DND-41 (cell line): ENCODE measurements at regions not wholly inside any gene's neighbourhood (a gene's known extent, or its start where the extent isn't known, plus 50 kb on each side); places are given as distances from the start of the nearest gene placed in this dataset.
"Not testable (repeated sequence)": the region's sequence is repeated elsewhere in the genome, so short reads cannot be mapped to it uniquely, and the experiment has no call there.

Experiments used
- ATAC-seq: fragments of 200-7000 bp; cut with Tn5 transposase; 3 replicates; pipeline ENCODE4 v1.9.1; 2021; ENCODE audit warnings: low read depth; ENCODE audit not compliant: insufficient read depth
- DNase-seq: peaks from one replicate; pipeline ENCODE4 v3.0.0-alpha.2; 2020
- H2AFZ ChIP-seq: 2 replicates; pipeline ENCODE4 v1.6.0; 2012; ENCODE audit warnings: low read depth, low read length
- H3K27ac ChIP-seq: 2 replicates; pipeline ENCODE4 v1.5.1; 2012; ENCODE audit warnings: low read length, inconsistent platforms
- H3K27me3 ChIP-seq: fragments of 200-600 bp; sonication (generic); 2 replicates; pipeline ENCODE4 v1.6.0; 2012; ENCODE audit warnings: low read length, mild to moderate bottlenecking, inconsistent platforms; ENCODE audit not compliant: insufficient read depth, poor library complexity
- H3K36me3 ChIP-seq: 2 replicates; pipeline ENCODE4 v1.5.1; 2012; ENCODE audit warnings: low read length, inconsistent platforms; ENCODE audit not compliant: insufficient read depth
- H3K4me1 ChIP-seq: 2 replicates; pipeline ENCODE4 v1.5.1; 2012; ENCODE audit warnings: mild to moderate bottlenecking, low read length; ENCODE audit not compliant: insufficient read depth
- H3K4me2 ChIP-seq: 2 replicates; pipeline ENCODE4 v1.6.0; 2012; ENCODE audit warnings: mild to moderate bottlenecking, moderate library complexity, low read length, inconsistent platforms; ENCODE audit not compliant: insufficient read depth
- H3K4me3 ChIP-seq, 2 experiments: fragments of 200-600 bp in 1 of 2; shearing (Covaris generic) in 1 of 2; 2 replicates each; pipeline ENCODE4 v1.5.1; 2012 to 2016; ENCODE audit warnings: inconsistent platforms in 2 of 2, low read length in 2 of 2, mild to moderate bottlenecking in 2 of 2, low read depth in 1 of 2, moderate library complexity in 1 of 2
- H3K79me2 ChIP-seq: 2 replicates; pipeline ENCODE4 v1.6.0; 2012; ENCODE audit warnings: low read length, inconsistent platforms; ENCODE audit not compliant: insufficient read depth
- H3K9ac ChIP-seq: 2 replicates; pipeline ENCODE4 v1.6.0; 2012; ENCODE audit warnings: low read depth, mild to moderate bottlenecking, inconsistent platforms, low read length, moderate library complexity
- H3K9me3 ChIP-seq: 2 replicates; pipeline ENCODE4 v1.5.1; 2012; ENCODE audit warnings: low read length, moderate library complexity, mild to moderate bottlenecking, inconsistent platforms; ENCODE audit not compliant: insufficient read depth, severe bottlenecking
- H4K20me1 ChIP-seq: 2 replicates; pipeline ENCODE4 v1.6.0; 2012; ENCODE audit warnings: low read length; ENCODE audit not compliant: insufficient read depth
- EZH2 ChIP-seq: IDR thresholded peaks from 3 replicates; pipeline ENCODE4 v1.6.1; 2012; ENCODE audit warnings: borderline replicate concordance, low read depth, mild to moderate bottlenecking, moderate library complexity, low read length, inconsistent platforms; ENCODE audit not compliant: severe bottlenecking
- TF ChIP-seq, protein P1 (sequence below): IDR thresholded peaks from 2 replicates; pipeline ENCODE4 v1.5.1; 2012; ENCODE audit warnings: borderline replicate concordance, low read length, moderate library complexity, mild to moderate bottlenecking; ENCODE audit not compliant: poor library complexity, severe bottlenecking; ENCODE audit errors: extremely low read depth

DNA sequence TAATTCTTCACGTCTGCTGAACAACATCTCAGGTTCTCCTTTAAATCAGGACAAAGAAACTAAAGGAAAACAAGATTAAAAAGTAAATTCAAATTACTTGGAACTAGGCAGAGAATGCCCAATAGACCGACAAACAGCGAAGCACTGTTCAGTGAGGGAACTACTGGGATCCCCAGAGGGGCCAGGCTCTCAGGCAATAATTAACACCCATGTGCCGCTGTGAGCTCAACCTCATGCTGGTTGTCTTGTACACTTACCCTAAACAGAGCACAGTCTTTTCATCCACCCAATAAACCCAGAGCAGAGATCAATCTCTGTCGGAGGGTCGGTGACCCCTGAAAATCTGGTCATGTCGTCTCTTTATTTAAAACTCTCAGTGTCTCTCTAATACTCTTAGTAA lies 229.9 kb upstream of the CRIM1 start:
- no peak overlapping the region for H3K4me2 ChIP-seq
- ATAC-seq (no peak), DNase-seq (no peak)
- H3K9ac ChIP-seq, result no peak overlapping the region
- no peak overlapping the region for H3K4me3 ChIP-seq
- TF ChIP-seq, protein P1, sequence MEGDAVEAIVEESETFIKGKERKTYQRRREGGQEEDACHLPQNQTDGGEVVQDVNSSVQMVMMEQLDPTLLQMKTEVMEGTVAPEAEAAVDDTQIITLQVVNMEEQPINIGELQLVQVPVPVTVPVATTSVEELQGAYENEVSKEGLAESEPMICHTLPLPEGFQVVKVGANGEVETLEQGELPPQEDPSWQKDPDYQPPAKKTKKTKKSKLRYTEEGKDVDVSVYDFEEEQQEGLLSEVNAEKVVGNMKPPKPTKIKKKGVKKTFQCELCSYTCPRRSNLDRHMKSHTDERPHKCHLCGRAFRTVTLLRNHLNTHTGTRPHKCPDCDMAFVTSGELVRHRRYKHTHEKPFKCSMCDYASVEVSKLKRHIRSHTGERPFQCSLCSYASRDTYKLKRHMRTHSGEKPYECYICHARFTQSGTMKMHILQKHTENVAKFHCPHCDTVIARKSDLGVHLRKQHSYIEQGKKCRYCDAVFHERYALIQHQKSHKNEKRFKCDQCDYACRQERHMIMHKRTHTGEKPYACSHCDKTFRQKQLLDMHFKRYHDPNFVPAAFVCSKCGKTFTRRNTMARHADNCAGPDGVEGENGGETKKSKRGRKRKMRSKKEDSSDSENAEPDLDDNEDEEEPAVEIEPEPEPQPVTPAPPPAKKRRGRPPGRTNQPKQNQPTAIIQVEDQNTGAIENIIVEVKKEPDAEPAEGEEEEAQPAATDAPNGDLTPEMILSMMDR, result no peak
- TF ChIP-seq EZH2, result no peak
- H3K79me2 ChIP-seq, result no peaks in the 10 kb centered on the region
- H3K27me3 ChIP-seq, result no peaks in the 10 kb centered on the region
- no peaks in the 10 kb centered on the region for H3K4me1 ChIP-seq
- no peaks in the 10 kb centered on the region for H3K36me3 ChIP-seq
- H3K27ac ChIP-seq, result no peak overlapping the region
- no peaks in the 10 kb centered on the region for H4K20me1 ChIP-seq
- H2AFZ ChIP-seq, result no peak overlapping the region
- no peaks in the 10 kb centered on the region for H3K9me3 ChIP-seq

DNA sequence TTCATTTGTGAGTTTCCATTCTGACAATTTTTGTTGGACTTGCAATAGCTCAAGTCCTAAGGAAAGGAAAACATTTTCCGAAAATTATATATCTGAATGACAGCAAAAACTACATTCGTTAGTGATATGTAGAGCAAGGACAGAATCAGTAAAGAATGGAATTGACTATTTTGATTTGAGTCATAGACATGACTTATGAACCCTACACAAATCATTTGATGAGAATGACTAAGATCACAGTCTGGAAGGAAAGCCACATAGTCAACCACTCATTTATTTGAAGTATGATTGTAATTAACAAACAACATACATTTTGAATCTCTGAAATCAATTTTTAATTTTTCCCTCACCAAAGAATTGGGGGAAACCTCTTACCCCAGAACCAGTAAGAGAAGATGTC lies 231.6 kb upstream of the CRIM1 start:
- no peak overlapping the region for H3K4me3 ChIP-seq
- no peaks in the 10 kb centered on the region for H3K79me2 ChIP-seq
- H3K27ac ChIP-seq, result no peak overlapping the region
- H4K20me1 ChIP-seq, result no peaks in the 10 kb centered on the region
- no peak overlapping the region for H2AFZ ChIP-seq
- no peaks in the 10 kb centered on the region for H3K27me3 ChIP-seq
- H3K9ac ChIP-seq, result no peak overlapping the region
- no peak for TF ChIP-seq EZH2
- TF ChIP-seq, protein P1, result no peak
- H3K4me1 ChIP-seq, result no peaks in the 10 kb centered on the region
- no peak overlapping the region for H3K4me2 ChIP-seq
- no peaks in the 10 kb centered on the region for H3K36me3 ChIP-seq
- no peak for DNase-seq
- no peaks in the 10 kb centered on the region for H3K9me3 ChIP-seq
- no peak for ATAC-seq

DNA sequence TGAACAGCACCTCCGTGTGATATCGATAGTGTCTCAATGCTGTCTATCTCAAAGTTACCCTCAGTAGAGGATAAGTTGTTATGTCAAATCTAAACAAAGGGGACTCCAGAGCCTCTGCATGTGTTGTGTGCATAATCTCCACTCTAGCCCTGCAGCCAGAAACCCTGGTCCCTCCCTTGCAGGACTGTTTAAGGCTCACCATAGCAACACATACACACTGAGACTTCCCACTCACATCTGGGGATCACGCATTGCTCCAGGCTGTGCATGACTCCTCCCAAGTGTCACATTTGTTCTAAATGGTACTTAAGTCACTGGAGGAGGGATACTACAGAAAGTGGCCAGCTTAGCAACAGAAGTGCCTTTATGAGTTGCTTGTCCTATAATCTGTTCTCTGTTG lies 258.6 kb upstream of the CRIM1 start:
- Histone ChIP-seq H3K27me3 (no peaks in the 10 kb centered on the region), H3K4me1 (no peaks in the 10 kb centered on the region), H2AFZ (no peak overlapping the region), H3K9me3 (no peaks in the 10 kb centered on the region), H3K36me3 (no peaks in the 10 kb centered on the region), H3K4me2 (no peak overlapping the region), H4K20me1 (no peaks in the 10 kb centered on the region), H3K9ac (no peak overlapping the region), H3K27ac (no peak overlapping the region), H3K79me2 (no peaks in the 10 kb centered on the region), H3K4me3 (no peak overlapping the region)
- ATAC-seq, result no peak
- TF ChIP-seq EZH2, result no peak
- TF ChIP-seq, protein P1, result no peak
- DNase-seq, result no peak

DNA sequence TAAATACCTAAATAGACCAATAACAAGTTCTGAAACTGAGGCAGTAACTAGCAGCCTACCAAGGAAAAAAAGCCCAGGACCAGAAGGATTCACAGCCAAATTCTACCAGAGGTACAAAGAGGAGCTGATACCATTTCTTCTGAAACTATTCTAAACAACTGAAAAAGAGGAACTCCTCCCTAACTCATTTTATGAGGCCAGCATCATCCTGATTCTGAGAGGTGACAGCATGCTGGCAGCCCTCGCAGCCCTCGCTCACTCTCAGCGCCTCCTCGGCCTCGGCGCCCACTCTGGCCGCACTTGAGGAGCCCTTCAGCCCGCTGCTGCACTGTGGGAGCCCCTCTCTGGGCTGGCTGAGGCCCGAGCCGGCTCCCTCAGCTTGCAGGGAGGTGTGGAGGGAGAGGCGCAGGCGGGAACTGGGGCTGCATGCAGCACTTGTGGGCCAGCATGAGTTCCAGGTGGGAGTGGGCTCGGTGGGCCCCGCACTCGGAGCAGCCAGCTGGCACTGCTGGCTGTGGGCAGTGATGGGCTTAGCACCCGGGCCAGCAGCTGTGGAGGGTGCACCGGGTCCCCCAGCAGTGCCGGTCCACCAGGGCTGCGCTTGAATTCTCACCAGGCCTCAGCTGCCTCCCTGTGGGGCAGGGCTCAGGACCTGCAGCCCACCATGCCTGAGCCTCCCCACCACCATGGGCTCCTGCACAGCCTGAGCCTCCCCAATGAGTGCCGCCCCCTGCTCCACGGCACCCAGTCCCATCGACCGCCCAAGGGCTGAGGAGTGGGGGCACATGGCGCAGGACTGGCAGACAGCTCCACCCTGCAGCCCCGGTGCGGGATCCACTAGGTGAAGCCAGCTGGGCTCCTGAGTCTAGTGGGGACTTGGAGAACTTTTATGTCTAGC lies 263.5 kb upstream of the CRIM1 start:
- H3K9ac ChIP-seq, ATAC-seq, H3K4me1 ChIP-seq, H3K27ac ChIP-seq, H3K79me2 ChIP-seq, H4K20me1 ChIP-seq, H3K27me3 ChIP-seq, DNase-seq, H3K4me2 ChIP-seq, H2AFZ ChIP-seq, H3K4me3 ChIP-seq, H3K36me3 ChIP-seq, H3K9me3 ChIP-seq: not testable (repeated sequence)
